ENCODE measurements at regions not wholly inside any gene's neighbourhood (a gene's known extent, or its start where the extent isn't known, plus 50 kb on each side); places are given as distances from the start of the nearest gene placed in this dataset.

- no CpG with 5 or more reads among the region's 6 CpGs for WGBS (ENCODE audit: insufficient coverage, low lambda C conversion rate)
- Histone ChIP-seq H3K4me1 (ENCODE audit: control insufficient read depth, insufficient read depth, low read length) (no peaks in the 10 kb centered on the region), H3K36me3 (ENCODE audit: control insufficient read depth, insufficient read depth, low read length) (no peaks in the 10 kb centered on the region), H3K27me3 (ENCODE audit: control insufficient read depth, insufficient read depth, low read length) (no peaks in the 10 kb centered on the region), H3K4me3 (ENCODE audit: low read length) (no peak overlapping the region), H3K27ac (ENCODE audit: low read length) (no peak overlapping the region), H3K9me3 (ENCODE audit: control insufficient read depth, low read depth, low read length) (no peaks in the 10 kb centered on the region)
- DNase-seq: no peak
These were observed 73.5 kb downstream of the KCNF1 start for GRCh38 chr2:10985260-10985659.

- Histone ChIP-seq H3K27ac (ENCODE audit: low read length) (no peak overlapping the region), H3K4me1 (ENCODE audit: control insufficient read depth, insufficient read depth, low read length) (no peaks in the 10 kb centered on the region), H3K4me3 (ENCODE audit: low read length) (no peak overlapping the region), H3K9me3 (ENCODE audit: control insufficient read depth, low read depth, low read length) (no peaks in the 10 kb centered on the region), H3K36me3 (ENCODE audit: control insufficient read depth, insufficient read depth, low read length) (no peaks in the 10 kb centered on the region), H3K27me3 (ENCODE audit: control insufficient read depth, insufficient read depth, low read length) (no peaks in the 10 kb centered on the region)
- WGBS (ENCODE audit: insufficient coverage, low lambda C conversion rate): 100% methylated on average over 1 of the region's 9 CpGs
- DNase-seq: no peak
These were observed 74.3 kb downstream of the KCNF1 start for GRCh38 chr2:10985901-10986535.

DNA sequence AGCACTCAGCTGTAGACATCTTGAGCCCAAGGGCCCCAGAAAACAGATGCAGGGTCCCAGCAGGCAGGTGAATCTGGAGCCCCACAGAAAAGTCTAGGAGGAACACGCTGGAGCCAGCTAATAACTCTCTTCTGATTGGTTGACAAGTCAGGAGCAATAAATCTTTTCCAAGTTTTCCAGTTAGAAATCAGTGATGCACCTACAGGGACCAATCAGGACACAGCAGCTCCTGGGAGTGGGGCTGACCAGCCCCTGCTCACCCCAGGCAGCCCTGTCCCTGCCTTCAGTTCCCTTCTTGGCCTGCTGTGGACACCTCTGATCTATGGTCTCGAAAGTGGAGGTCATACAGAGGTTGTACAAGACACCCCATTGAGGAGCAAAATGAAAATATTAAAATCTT, 75.7 kb downstream of the KCNF1 start:
- H3K27ac ChIP-seq (ENCODE audit: low read length): no peak overlapping the region
- no peak overlapping the region for H3K4me3 ChIP-seq (ENCODE audit: low read length)
- no peaks in the 10 kb centered on the region for H3K9me3 ChIP-seq (ENCODE audit: control insufficient read depth, low read depth, low read length)
- H3K4me1 ChIP-seq (ENCODE audit: control insufficient read depth, insufficient read depth, low read length): no peaks in the 10 kb centered on the region
- H3K36me3 ChIP-seq (ENCODE audit: control insufficient read depth, insufficient read depth, low read length): no peaks in the 10 kb centered on the region
- WGBS (ENCODE audit: insufficient coverage, low lambda C conversion rate): no CpG with 5 or more reads among the region's 2 CpGs
- DNase-seq: no peak
- no peaks in the 10 kb centered on the region for H3K27me3 ChIP-seq (ENCODE audit: control insufficient read depth, insufficient read depth, low read length)

DNA sequence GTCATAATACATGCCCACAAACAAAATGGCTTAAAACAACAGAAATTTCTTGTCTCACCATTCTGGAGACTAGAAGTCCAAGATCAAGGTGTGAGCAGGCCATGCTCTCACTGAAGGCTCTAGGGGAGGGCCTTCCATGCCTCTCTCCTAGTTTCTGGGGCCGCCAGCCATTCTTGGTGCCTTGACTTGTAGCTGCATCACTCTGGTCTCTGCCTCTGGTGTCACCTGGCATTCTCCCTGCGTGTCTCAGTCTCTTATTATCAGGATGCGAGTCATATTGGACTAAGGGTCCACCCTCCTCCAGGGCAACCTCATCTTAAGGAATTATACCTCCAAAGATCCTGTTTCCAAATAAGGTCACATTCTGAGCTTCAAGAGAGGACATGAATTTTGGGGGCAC, 76.1 kb downstream of the KCNF1 start:
- no CpG with 5 or more reads among the region's 3 CpGs for WGBS (ENCODE audit: insufficient coverage, low lambda C conversion rate)
- no peaks in the 10 kb centered on the region for H3K36me3 ChIP-seq (ENCODE audit: control insufficient read depth, insufficient read depth, low read length)
- no peaks in the 10 kb centered on the region for H3K27me3 ChIP-seq (ENCODE audit: control insufficient read depth, insufficient read depth, low read length)
- H3K27ac ChIP-seq (ENCODE audit: low read length): no peak overlapping the region
- no peak for DNase-seq
- no peaks in the 10 kb centered on the region for H3K9me3 ChIP-seq (ENCODE audit: control insufficient read depth, low read depth, low read length)
- H3K4me3 ChIP-seq (ENCODE audit: low read length): no peak overlapping the region
- H3K4me1 ChIP-seq (ENCODE audit: control insufficient read depth, insufficient read depth, low read length): no peaks in the 10 kb centered on the region

DNA sequence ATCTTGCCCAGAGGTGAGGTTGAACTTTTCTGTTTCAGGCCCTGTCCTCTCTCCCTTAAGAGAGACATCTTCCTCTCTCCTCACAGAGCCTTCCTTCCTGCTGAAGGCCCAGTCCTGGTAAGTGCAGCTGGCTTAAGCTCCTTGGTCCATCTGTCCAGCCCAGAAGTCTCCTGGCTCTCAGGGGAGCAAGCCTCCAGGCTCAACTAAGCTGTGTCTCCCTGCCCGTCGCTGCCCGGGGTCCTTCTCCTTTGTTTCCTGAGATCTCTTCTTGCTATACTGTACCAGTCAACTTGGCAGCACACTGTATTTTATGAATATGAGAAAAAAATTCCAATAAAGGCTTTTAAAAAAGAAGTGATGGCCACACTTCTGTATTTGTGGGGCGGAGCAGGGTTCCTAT, 77.4 kb downstream of the KCNF1 start:
- H3K4me3 ChIP-seq (ENCODE audit: low read length): no peak overlapping the region
- H3K27ac ChIP-seq (ENCODE audit: low read length): no peak overlapping the region
- no peaks in the 10 kb centered on the region for H3K27me3 ChIP-seq (ENCODE audit: control insufficient read depth, insufficient read depth, low read length)
- H3K4me1 ChIP-seq (ENCODE audit: control insufficient read depth, insufficient read depth, low read length): no peaks in the 10 kb centered on the region
- H3K9me3 ChIP-seq (ENCODE audit: control insufficient read depth, low read depth, low read length): no peaks in the 10 kb centered on the region
- DNase-seq: no peak
- WGBS (ENCODE audit: insufficient coverage, low lambda C conversion rate): no CpG with 5 or more reads among the region's 4 CpGs
- H3K36me3 ChIP-seq (ENCODE audit: control insufficient read depth, insufficient read depth, low read length): no peaks in the 10 kb centered on the region

- no peak for DNase-seq
- WGBS (ENCODE audit: insufficient coverage, low lambda C conversion rate): no CpG with 5 or more reads among the region's 2 CpGs
- no peak overlapping the region for H3K4me3 ChIP-seq (ENCODE audit: low read length)
- no peak overlapping the region for H3K27ac ChIP-seq (ENCODE audit: low read length)
- no peaks in the 10 kb centered on the region for H3K9me3 ChIP-seq (ENCODE audit: control insufficient read depth, low read depth, low read length)
- H3K4me1 ChIP-seq (ENCODE audit: control insufficient read depth, insufficient read depth, low read length): no peaks in the 10 kb centered on the region
- H3K36me3 ChIP-seq (ENCODE audit: control insufficient read depth, insufficient read depth, low read length): no peaks in the 10 kb centered on the region
- H3K27me3 ChIP-seq (ENCODE audit: control insufficient read depth, insufficient read depth, low read length): no peaks in the 10 kb centered on the region
These were observed 78.0 kb downstream of the KCNF1 start for GRCh38 chr2:10989782-10990181.

DNA sequence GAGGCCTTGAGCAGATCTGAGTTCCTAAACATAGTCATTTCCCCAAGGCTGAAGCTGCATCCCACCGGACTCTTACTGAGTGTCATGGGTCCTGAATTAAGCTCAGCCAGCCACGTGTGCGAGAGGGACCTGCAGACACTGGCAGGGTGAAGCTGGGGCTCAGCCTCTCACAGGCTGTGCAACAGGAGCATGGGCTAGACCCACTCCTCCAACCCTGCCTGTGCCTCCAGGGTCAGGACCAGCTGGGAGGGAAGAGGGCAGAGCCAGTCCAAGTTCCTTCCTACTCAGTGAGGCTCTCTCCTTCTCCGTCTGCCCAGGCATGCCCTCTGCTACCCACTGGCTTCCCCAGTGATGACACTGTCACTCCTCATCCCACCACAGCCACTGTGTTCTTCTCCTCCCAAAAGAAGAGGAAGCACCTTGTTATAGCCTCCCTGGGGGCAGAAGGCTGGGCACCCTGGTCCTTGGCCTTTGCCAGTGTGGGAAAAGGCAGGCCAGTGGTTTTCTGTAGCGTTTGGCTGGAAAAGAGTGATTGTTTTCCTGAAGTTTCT, 78.9 kb downstream of the KCNF1 start:
- WGBS (ENCODE audit: insufficient coverage, low lambda C conversion rate): no CpG with 5 or more reads among the region's 5 CpGs
- H3K4me1 ChIP-seq (ENCODE audit: control insufficient read depth, insufficient read depth, low read length): no peaks in the 10 kb centered on the region
- no peaks in the 10 kb centered on the region for H3K36me3 ChIP-seq (ENCODE audit: control insufficient read depth, insufficient read depth, low read length)
- no peak overlapping the region for H3K4me3 ChIP-seq (ENCODE audit: low read length)
- H3K9me3 ChIP-seq (ENCODE audit: control insufficient read depth, low read depth, low read length): no peaks in the 10 kb centered on the region
- no peaks in the 10 kb centered on the region for H3K27me3 ChIP-seq (ENCODE audit: control insufficient read depth, insufficient read depth, low read length)
- no peak overlapping the region for H3K27ac ChIP-seq (ENCODE audit: low read length)
- DNase-seq: no peak

DNA sequence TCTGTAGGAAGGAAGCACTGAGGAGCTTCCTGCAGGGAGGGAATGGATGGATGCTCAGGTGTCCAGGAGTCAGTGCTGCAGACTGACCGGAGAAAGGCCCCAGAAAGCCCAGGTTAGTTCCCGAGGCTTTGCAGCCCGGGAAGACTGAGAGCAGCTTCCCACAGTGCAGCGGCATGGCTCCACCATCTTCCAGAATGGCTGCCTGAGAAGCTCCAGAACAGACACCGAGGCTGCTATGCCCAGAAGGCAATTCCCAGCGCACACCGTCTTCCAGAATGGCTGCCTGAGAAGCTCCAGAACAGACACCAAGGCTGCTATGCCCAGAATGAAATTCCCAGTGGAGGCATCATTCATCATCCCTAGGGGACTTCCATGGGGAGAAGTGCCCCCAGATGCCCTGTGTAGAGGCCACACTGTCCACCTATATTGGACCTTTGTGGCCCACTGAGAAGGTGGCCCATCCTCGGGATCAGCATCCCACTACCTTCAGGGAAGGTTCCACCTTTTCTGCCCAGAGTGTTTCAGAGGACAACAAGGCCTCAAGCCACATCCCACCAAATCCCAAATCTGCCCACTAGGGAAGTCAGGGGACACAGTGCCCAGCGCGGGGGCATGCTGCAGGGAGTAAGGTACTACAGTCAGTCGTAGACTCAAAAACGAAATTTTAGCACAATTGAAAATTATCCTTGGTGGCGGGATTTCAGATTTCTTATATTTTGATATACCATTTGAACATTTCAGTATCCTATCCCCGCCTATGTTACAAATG, 80.5 kb downstream of the KCNF1 start:
- no peaks in the 10 kb centered on the region for H3K4me1 ChIP-seq (ENCODE audit: control insufficient read depth, insufficient read depth, low read length)
- no peak for DNase-seq
- H3K9me3 ChIP-seq (ENCODE audit: control insufficient read depth, low read depth, low read length): no peaks in the 10 kb centered on the region
- no peaks in the 10 kb centered on the region for H3K36me3 ChIP-seq (ENCODE audit: control insufficient read depth, insufficient read depth, low read length)
- no peak overlapping the region for H3K27ac ChIP-seq (ENCODE audit: low read length)
- H3K4me3 ChIP-seq (ENCODE audit: low read length): no peak overlapping the region
- no peaks in the 10 kb centered on the region for H3K27me3 ChIP-seq (ENCODE audit: control insufficient read depth, insufficient read depth, low read length)
- 100% methylated on average over 2 of the region's 14 CpGs for WGBS (ENCODE audit: insufficient coverage, low lambda C conversion rate)

- Histone ChIP-seq H3K4me1 (ENCODE audit: control insufficient read depth, insufficient read depth, low read length) (no peaks in the 10 kb centered on the region), H3K27ac (ENCODE audit: low read length) (no peak overlapping the region), H3K36me3 (ENCODE audit: control insufficient read depth, insufficient read depth, low read length) (no peaks in the 10 kb centered on the region), H3K9me3 (ENCODE audit: control insufficient read depth, low read depth, low read length) (no peaks in the 10 kb centered on the region), H3K27me3 (ENCODE audit: control insufficient read depth, insufficient read depth, low read length) (no peaks in the 10 kb centered on the region), H3K4me3 (ENCODE audit: low read length) (no peak overlapping the region)
- no peak for DNase-seq
- WGBS (ENCODE audit: insufficient coverage, low lambda C conversion rate): no CpG with 5 or more reads among the region's 8 CpGs
These were observed 81.3 kb downstream of the KCNF1 start for GRCh38 chr2:10993001-10993481.

DNA sequence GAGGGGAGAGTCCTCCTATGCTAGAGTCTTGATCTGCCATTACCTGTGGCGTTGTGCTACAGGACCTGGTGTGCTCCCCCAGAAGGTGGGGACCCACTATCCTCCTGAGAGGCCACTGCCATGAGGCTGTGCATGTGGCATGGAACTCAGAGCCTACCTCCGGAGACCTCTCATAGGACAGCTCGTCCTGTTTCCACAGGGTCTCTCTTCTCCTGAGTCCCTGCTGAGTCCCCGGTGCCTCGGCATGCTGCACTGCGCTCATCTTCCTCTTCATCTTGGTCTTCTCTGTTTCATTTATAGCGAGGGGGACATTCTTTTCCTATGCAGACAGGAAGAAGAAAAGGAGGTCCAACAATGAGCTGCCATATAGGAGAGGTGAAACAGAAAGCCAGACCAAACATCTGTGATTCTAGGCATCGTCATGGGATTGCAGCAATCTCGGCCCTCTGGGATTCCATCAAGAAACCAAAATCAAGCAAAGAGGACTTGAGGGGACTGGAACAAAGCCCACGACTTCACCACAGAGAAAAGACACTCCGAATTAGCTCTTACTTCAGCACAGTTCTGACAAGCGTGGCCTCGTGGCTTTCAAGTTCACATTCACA, 83.7 kb downstream of the KCNF1 start:
- Histone ChIP-seq H3K9me3 (ENCODE audit: control insufficient read depth, low read depth, low read length) (no peaks in the 10 kb centered on the region), H3K4me3 (ENCODE audit: low read length) (no peak overlapping the region), H3K4me1 (ENCODE audit: control insufficient read depth, insufficient read depth, low read length) (no peaks in the 10 kb centered on the region), H3K27ac (ENCODE audit: low read length) (no peak overlapping the region), H3K27me3 (ENCODE audit: control insufficient read depth, insufficient read depth, low read length) (no peaks in the 10 kb centered on the region), H3K36me3 (ENCODE audit: control insufficient read depth, insufficient read depth, low read length) (no peaks in the 10 kb centered on the region)
- no CpG with 5 or more reads among the region's 13 CpGs for WGBS (ENCODE audit: insufficient coverage, low lambda C conversion rate)
- DNase-seq: no peak
